Skeletal muscle tissue (tissue), 3 donors: ENCODE measurements at regions not wholly inside any gene's neighbourhood (a gene's known extent, or its start where the extent isn't known, plus 50 kb on each side); places are given as distances from the start of the nearest gene placed in this dataset.

Experiments
- H3K27ac ChIP-seq: one replicate; pipeline ENCODE4 v1.7.0; 2013; ENCODE audit warnings: mild to moderate bottlenecking, low read depth, low read length, inconsistent platforms
- H3K27me3 ChIP-seq, 3 donors: one replicate each; pipeline ENCODE4 v1.7.0; 2013; ENCODE audit warnings: low read length in 3 of 3; ENCODE audit not compliant: control insufficient read depth in 3 of 3, insufficient read depth in 3 of 3
- H3K36me3 ChIP-seq, 3 donors: one replicate each; pipeline ENCODE4 v1.7.0; 2013; ENCODE audit warnings: low read length in 3 of 3; ENCODE audit not compliant: control insufficient read depth in 3 of 3, insufficient read depth in 3 of 3
- H3K4me1 ChIP-seq, 3 donors: one replicate each; pipeline ENCODE4 v1.7.0; 2013; ENCODE audit warnings: low read length in 3 of 3, mild to moderate bottlenecking in 3 of 3; ENCODE audit not compliant: control insufficient read depth in 3 of 3, insufficient read depth in 3 of 3
- H3K4me3 ChIP-seq, 3 donors: one replicate each; pipeline ENCODE4 v1.7.0; 2013; ENCODE audit warnings: low read length in 3 of 3
- H3K9ac ChIP-seq, 3 donors: one replicate each; pipeline ENCODE4 v1.7.0; 2013; ENCODE audit warnings: low read length in 3 of 3, mild to moderate bottlenecking in 3 of 3, moderate library complexity in 2 of 3, low read depth in 1 of 3
- H3K9me3 ChIP-seq, 3 donors: one replicate each; pipeline ENCODE4 v1.7.0; 2013; ENCODE audit warnings: low read length in 3 of 3; ENCODE audit not compliant: control insufficient read depth in 3 of 3
- donor health status: Osteomylitis.

DNA sequence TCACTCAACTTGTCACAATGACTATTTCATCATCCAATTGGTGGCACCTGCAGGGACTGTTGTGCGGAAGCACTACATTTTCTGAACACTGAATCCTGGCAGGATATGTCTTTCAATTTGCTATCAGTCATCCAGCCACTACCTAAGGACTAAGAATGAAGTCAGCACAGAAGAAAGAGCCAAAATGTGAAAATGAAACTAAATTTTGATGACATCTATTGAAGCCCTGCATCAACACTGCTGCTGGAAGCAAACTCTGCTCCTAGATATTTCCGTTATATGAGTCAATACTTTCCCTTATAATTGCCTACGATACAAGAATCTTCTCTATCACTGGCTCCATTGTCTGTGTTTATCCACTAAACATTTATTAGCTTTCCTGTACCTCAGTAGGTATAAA is 917.9 kb downstream of the RAPGEF2 start:
- H3K4me3 ChIP-seq, result no peak overlapping the region
- no peaks in the 10 kb centered on the region for H3K36me3 ChIP-seq
- H3K9ac ChIP-seq, result no peak overlapping the region
- H3K27ac ChIP-seq, result no peak overlapping the region
- H3K27me3 ChIP-seq, result no peaks in the 10 kb centered on the region
- H3K9me3 ChIP-seq, result no peaks in the 10 kb centered on the region
- H3K4me1 ChIP-seq, result no peaks in the 10 kb centered on the region

DNA sequence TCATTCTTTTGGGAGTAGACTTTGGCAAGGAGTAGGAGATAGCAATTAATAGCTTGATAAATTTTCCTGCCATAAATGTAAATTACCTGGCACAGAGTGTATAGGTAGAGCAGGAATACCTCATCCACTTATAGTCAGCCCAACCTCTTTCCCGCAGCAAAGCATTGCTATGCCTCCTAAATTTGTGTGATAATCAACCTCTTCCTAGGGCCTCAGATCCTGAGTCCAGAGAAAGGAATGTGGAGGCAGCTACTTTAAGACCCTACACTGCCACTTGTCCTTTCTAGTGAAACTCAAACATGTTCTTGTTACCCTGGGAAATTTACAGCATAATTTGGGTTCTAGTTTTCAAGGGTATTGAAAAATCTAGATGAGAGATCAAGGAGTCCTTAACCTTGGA is 919.0 kb downstream of the RAPGEF2 start:
- Histone ChIP-seq H3K36me3 (no peaks in the 10 kb centered on the region), H3K27me3 (no peaks in the 10 kb centered on the region), H3K4me1 (no peaks in the 10 kb centered on the region), H3K27ac (no peak overlapping the region), H3K4me3 (no peak overlapping the region), H3K9me3 (peaks cover 0 to 3% (median 0%) of the 10 kb centered on the region in 3 donors), H3K9ac (no peak overlapping the region)

DNA sequence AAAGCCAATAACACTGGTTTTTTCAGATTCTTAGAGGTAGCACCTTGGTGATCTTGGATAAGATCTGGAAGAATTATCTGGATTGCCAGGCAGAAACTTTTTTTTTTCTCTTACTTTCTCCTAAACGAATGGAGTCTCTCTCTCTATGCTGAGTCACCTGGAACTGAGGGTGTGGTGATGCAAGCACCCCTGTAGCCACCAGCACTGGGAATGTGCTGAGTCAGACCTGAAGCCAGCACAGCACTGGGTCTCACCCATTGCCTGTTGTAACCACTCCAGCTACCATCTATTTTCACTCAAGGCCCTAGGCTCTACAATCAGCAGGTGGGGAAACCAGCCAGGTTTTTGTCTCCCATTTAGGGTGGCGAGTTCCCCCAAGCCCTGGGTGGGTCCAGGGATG is 923.8 kb downstream of the RAPGEF2 start:
- no peaks in the 10 kb centered on the region for H3K36me3 ChIP-seq
- no peaks in the 10 kb centered on the region for H3K27me3 ChIP-seq
- H3K27ac ChIP-seq, result no peak overlapping the region
- H3K9me3 ChIP-seq, result peaks cover 0 to 3% (median 2%) of the 10 kb centered on the region in 3 donors
- H3K4me1 ChIP-seq, result no peaks in the 10 kb centered on the region
- no peak overlapping the region for H3K4me3 ChIP-seq
- H3K9ac ChIP-seq, result no peak overlapping the region

DNA sequence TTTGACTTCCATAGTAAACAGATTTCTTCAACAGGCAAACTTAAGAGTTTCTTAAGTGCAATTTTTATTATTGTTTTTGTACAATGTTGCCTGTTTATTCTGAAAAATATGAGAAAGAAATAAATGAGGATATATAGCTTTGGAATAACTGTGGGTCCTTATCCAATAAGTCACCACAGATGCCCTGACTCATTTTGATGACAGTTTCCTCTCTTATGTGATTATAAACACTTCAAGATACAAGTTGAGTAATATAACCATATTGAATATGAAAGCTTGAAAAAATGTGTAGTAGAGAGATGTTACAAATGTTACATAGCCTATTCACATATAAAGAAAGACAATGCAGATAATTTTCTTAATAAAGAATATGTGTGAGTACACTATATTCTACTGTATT is 931.6 kb downstream of the RAPGEF2 start:
- H3K9ac ChIP-seq, result no peak overlapping the region

DNA sequence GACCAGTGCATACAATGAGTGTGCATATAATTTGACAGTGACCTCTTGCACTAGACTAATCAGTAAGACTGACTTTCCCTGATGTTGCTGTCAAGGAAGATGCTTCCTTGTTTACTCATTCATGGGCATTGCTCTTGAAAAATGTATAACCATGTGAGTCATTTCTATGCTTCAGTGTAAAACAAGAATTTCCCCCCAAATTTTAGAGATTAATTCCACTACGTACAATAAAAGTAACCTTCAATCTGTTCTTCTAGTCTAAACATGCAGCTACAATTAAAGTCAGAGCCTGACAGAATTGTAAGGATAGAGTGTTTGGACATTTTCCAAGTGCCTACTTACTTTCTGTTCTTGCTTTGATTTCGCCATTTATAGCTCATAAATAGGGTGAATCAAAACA is 935.7 kb downstream of the RAPGEF2 start:
- Histone ChIP-seq H3K4me3 (no peak overlapping the region), H3K36me3 (no peaks in the 10 kb centered on the region), H3K9ac (no peak overlapping the region), H3K27ac (no peak overlapping the region), H3K27me3 (no peaks in the 10 kb centered on the region), H3K4me1 (no peaks in the 10 kb centered on the region), H3K9me3 (no peaks in the 10 kb centered on the region)

More for the DNA sequence above, 931.6 kb downstream of the RAPGEF2 start:
- Histone ChIP-seq H3K27ac (no peak overlapping the region), H3K36me3 (no peaks in the 10 kb centered on the region), H3K4me1 (no peaks in the 10 kb centered on the region), H3K27me3 (no peaks in the 10 kb centered on the region), H3K4me3 (no peak overlapping the region), H3K9me3 (no peaks in the 10 kb centered on the region)

DNA sequence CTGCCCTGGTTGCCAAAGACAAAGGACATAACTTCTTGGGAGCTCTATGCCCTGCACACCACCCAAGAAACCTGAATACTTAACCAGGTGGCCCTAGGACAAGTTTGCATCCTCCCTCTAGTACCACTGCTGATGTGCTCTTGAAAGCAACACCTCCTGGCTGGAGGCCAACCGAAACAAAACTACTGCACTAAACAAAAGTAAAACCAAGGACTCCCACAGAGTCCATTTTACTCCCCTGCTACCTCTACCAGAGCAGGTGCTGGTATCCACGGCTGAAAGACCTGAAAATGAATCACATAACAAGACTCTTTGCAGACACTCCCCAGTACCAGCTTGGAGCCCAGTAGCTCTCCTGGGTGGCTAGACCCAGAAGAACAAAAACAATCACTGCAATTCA is 941.8 kb downstream of the RAPGEF2 start:
- Histone ChIP-seq H3K4me1 (no peaks in the 10 kb centered on the region), H3K27ac (no peak overlapping the region), H3K36me3 (no peaks in the 10 kb centered on the region), H3K9me3 (no peaks in the 10 kb centered on the region), H3K4me3 (no peak overlapping the region), H3K9ac (no peak overlapping the region), H3K27me3 (no peaks in the 10 kb centered on the region)

DNA sequence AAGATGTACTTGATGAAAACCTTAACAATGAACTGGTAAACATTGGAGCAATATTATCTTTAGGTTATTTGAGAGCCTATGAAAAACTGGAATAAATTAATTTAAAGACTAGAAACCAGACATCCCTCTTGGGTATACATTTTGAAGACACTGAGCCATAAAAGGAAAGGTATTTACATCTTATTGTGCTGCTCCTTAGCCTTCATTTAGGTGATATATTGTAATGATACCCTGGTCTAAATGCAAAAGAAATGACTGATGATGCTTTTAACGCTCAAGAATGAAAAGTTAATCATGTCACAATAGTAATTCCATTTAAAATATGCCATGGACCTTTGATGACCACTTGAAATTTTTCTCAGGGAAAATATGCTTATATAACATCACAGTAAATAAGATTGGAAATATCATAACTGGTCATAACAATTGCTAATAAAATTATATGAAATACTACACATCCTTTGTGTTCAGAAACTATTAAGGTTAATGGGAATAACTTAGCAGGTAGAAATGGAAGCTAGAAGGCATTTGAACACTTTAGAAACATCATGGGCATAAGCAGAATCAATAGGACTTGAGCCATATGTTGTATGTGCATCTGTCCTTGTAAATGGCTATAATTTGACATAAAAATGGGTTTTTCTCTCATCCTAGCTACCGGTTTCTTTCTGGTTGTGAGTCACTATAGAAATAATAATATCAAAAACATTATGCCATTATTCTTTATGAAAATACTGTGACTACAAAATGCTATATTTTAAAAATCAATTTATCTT is 979.7 kb downstream of the RAPGEF2 start:
- Histone ChIP-seq H3K9me3 (no peaks in the 10 kb centered on the region), H3K27me3 (no peaks in the 10 kb centered on the region), H3K36me3 (no peaks in the 10 kb centered on the region), H3K9ac (no peak overlapping the region), H3K4me3 (no peak overlapping the region), H3K4me1 (no peaks in the 10 kb centered on the region), H3K27ac (no peak overlapping the region)

DNA sequence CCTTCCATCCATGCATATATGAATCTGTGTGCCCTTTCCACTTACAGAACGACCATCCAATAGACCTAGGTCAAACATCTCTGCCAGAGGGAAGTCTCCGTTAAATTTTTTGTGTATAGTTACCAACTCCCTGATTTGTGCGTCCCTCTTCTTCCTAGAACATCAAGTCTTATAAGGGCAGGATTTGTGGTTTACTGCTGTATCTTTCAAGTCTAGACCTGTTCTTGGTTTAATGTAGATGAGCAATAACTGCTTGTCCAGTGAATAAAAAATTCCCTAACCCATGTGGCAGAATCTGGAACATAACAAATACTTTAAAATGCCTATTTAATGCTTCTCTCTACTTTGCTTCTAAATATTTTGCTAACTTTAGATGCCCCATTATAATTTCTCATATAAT is 988.8 kb downstream of the RAPGEF2 start:
- Histone ChIP-seq H3K27me3 (no peaks in the 10 kb centered on the region), H3K4me3 (no peak overlapping the region), H3K4me1 (no peaks in the 10 kb centered on the region), H3K9me3 (peaks cover 0 to 3% (median 0%) of the 10 kb centered on the region in 3 donors), H3K36me3 (no peaks in the 10 kb centered on the region), H3K27ac (no peak overlapping the region), H3K9ac (no peak overlapping the region)

DNA sequence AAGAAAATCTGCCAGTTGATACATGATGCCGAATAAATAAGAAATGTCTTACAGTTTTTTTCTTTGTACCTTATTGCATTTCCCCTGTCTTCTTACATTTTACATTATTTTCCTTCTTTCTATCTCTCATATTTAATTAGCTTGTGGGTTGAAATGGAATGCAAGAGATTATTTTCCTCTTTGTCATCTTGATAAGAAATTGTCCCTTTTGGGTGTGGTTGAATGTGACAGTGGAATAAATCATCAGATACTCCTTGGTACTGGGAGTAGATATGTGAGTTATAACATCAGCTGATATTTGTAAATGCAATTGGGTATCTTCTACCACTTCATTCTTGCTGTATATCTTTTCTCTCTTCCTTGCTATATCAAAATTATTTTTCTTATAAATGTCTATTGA is 997.4 kb downstream of the RAPGEF2 start:
- no peak overlapping the region for H3K4me3 ChIP-seq
- no peak overlapping the region for H3K27ac ChIP-seq
- no peak overlapping the region for H3K9ac ChIP-seq
- peaks cover 0 to 3% (median 0%) of the 10 kb centered on the region in 3 donors for H3K9me3 ChIP-seq
- no peaks in the 10 kb centered on the region for H3K4me1 ChIP-seq
- H3K27me3 ChIP-seq, result no peaks in the 10 kb centered on the region
- no peaks in the 10 kb centered on the region for H3K36me3 ChIP-seq

DNA sequence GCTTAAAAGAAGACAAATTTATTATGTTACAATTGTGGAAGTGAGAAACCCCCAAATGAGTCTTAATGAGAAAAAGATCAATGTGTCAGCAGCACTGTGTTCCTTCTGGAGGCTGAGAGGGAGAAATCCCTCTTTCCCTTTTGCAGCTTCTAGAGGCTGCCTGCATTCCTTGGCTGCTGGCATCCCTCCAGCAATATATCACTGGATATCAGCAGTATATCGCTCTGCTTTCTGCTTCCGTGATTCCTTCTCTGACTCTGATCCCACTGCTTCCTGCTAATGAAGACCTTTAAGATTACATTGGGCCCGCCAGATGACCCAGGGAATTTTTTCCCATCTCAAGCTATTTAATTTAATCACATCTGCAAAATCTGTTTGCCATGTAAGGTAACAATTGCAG is 1008.0 kb downstream of the RAPGEF2 start:
- H3K27ac ChIP-seq, result no peak overlapping the region
- peaks cover 0 to 1% (median 0%) of the 10 kb centered on the region in 3 donors for H3K9me3 ChIP-seq
- H3K36me3 ChIP-seq, result no peaks in the 10 kb centered on the region
- no peak overlapping the region for H3K9ac ChIP-seq
- no peaks in the 10 kb centered on the region for H3K27me3 ChIP-seq
- no peaks in the 10 kb centered on the region for H3K4me1 ChIP-seq
- H3K4me3 ChIP-seq, result no peak overlapping the region
